HG03575 (cell line): ENCODE measurements at regions not wholly inside any gene's neighbourhood (a gene's known extent, or its start where the extent isn't known, plus 50 kb on each side); places are given as distances from the start of the nearest gene placed in this dataset.
A peak's percentile ranks its signal among the peaks of the same experiment; 100 is the strongest.

Source experiments
- ATAC-seq: cut with Tn5 transposase; IDR thresholded peaks from one replicate; pipeline ENCODE4 v1.9.1; 2021; ENCODE audit not compliant: unreplicated experiment, insufficient number of reproducible peaks, low FRiP score; ENCODE audit errors: extremely low read depth

DNA sequence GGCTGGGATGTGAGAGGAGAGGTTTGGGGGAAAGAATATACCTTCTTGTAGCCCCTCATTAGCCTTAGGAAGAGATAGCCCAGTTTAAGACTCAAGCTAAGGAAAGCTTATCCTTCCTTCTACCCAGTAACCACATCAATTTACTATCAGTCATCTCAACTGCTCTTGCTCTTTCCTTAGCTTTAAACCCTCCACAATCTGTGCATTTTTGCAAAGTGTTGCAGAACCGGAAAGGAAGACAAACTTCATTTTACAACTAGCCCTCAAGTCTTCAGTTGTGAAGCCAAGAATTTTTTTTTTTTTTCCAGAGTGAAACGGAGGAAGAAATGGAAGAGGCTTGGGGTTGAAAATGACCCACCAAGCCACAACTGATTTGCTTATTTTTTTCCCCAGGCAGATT, 137.0 kb upstream of the LMO4 start:
- no peak for ATAC-seq

DNA sequence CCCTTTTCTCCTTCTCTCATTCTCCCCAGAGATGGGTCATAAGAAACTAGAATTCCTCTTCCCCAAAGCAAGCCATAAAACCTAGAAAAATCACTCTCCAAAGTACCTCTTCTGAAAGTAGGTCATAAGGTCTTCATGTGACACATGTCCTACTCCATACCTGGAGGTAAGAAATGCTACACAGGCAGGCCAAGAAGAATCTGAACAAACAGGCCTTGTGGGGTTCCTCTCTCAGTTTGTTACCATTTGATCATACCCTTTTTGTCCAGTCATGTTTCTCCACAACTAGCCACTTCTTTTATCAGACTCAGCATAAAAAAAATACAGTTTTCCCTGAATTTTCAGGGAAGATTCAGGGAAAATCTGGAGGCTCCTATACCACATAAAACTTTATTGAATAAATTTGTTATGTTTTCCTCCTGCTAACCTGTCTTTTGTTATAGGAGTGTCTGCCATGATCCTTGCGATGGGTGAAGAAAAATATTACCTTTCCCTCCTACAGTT, 134.4 kb upstream of the LMO4 start:
- no peak for ATAC-seq

DNA sequence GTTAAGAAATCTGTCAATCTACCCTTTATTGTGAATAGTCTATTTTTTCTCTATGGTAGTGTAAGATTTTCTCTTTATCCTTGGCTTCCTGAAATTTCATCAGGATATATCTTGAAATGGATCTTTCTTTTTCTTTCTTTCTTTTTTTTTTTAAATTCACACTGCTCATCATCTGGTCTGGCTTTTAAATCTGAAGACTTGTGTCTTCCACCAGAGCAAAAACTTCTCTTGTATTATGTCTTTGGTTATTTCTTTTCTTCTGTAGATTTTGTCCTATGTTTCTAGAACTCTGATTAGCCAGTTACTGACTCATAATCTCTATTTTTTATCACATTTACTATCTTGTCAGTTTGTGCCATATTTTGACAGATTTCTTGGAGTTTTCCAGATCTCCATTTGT, 133.8 kb upstream of the LMO4 start:
- ATAC-seq = no peak

DNA sequence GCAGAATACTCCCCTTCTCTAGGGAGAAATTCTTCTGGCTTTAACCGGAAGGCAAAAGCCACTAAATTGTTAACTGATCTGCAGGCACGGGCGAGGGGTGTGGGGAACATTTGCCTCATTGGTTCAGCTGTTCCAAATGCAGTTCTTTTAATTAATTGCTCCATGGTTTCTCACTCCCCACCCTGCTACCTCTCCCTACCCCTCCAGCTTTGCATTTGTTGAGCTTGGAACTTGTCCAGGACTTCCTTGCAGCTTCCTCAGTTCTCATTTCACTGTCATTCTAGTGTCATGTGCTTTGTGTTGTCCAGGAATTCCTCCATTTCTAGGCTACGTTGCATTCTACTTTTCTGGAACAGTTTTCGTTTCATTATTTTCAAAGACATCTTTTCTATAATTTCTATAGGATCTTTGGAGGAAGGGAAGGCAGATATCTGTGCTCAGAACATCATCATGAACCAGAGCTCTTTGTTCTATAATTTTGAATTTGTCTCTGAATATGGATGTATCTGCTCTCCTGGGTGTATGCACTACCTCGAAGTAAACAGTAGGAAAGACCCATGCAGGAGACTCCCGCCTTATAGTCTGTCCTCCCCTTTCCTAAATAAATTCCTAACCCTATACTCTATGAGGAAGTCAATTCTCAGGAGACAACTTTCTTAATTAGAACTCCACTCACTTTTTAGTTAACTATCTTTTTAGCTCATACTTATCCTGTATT, 132.4 kb upstream of the LMO4 start:
- no peak for ATAC-seq

DNA sequence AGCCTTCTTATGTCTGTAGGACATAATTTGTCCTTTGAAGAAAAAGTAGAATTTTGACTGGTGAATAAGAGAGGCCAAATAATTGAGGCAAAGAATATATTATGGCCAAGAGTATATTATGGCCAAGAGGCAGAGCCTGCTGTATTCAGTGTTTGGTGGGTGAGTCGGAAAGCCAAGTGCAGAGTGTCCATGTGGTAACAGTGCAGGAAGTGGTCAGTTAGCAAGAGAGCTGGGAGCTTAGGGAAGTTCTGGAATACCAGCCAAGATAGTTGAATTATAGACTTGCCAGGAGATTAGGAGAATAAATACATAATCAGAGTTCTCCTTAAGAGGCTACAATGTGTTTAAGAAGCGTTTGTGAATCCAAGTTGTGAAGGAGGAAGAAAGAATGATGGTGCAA, 131.5 kb upstream of the LMO4 start:
- no peak for ATAC-seq

DNA sequence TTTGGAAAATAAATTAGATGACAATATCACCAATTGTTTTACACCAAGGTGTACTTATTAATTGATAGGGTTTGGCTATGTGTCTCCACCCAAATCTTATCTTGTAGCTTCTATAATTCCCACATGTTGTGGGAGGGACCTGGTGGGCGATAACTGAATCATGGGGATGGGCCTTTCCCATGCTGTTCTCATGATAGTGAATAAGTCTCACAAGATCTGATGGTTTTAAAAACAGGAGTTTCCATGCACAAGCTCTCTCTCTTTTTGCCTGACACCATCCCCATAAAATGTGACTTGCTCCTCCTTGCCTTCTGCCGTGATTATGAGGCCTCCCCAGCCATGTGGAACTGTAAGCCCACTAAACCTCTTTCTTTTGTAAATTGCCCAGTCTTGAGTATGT, 131.0 kb upstream of the LMO4 start:
- ATAC-seq = no peak

DNA sequence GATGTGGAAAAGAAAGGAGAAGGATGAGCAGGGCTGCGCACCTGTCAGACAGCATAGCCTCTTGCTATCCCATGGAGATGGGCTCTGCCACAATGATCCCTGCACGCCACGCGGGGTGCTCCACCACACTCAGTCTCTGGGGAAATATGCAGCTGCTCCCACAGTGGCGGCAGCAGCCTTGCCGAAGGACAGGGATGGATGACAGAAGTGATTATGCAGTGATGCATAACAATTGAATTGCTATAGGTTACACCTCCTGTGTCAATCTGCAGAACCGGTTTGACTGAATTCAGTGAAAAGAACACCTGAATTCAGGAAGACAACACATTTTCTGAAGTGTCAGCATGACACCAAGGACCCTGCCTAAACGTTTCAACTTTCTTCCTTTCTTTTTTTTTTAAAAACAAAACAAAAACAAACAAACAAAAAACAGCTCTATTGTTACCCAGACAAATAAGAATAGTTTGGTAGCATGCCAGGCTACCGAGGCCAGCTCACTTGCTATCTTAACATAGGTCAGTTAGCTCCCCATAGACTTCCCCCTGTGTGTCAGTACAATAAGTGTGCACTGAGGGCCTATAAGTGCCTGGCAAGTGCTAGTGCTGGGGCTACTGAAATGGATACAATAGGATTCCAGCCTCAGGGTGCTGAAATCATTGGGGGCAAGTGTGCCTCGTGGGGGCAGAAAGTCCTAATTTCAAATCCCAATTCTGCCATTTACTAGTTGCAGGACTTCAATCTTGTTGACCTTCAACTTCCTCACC, 127.6 kb upstream of the LMO4 start:
- ATAC-seq = no peak

DNA sequence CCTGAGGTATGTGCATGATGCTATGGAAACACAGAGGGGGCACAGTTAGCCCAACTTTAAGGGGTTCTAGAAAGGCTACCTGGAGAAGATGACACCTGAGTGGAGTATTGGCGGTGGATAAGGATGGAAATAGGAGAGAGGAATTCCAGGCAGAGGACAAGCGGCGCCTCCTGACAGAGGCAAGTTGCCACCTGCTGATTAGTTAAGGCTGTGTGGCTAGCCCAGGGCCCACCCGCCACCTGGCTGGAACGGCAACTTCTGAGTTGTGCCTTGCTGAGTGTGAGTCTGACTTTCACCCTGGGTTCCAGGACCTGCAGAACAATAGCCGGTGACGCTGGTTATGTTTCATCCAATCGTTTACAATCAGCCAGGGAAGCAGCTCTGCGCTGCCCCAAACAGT, 126.9 kb upstream of the LMO4 start:
- ATAC-seq = no peak

DNA sequence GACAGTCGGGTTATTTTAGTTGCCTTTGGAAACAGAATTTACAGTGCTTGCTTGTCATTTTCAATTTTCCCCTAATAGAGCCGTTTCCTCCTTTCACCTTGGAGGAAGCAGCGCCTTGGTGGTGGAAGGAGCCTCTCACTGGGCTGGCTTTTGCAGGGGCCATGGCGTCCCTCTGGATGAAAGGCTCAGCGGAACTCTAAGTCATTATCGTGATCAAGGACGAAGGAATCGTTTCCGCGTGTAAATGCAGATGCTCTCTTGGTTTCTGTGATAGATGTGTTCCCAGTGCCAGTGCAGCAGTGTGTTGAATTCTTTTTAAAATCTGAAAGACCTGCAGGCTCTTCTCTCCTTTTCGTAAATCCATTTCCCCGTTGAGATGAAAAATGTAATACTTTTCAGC, 126.2 kb upstream of the LMO4 start:
- no peak for ATAC-seq

DNA sequence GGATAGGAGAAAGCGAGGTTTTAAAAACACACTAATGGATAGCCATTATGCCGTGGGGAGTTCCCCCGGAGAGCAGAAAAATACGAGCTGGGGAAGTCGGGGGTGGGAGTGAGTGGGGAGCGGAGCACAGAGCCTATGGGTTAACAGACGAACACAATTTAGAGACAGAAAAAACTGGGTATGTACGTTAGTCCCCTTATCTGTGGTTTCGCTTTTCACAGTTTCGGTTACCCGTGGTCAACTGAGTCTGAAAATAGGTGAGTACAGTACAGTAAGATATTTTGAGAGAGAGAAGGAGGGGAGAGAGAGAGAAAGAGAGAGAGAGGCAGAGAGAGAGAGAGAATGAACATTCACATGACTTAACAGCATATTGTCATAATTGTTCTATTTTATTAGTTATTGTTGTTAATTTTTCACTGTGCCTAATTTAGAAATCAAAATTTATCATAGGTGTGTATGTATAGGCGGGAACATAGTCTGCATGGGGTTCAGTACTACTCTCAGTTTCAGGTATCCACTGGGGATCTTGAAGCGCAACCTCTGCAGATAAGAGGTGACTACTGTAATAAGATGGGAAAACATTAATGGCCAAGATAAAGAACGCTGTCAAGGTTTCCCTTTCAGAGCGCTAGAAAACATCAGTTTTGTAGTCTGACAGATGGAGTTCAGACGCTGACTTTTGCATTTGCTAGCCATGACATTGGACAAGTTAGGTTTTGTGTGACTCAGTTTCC, 125.6 kb upstream of the LMO4 start:
- peak; percentile 95 for ATAC-seq

DNA sequence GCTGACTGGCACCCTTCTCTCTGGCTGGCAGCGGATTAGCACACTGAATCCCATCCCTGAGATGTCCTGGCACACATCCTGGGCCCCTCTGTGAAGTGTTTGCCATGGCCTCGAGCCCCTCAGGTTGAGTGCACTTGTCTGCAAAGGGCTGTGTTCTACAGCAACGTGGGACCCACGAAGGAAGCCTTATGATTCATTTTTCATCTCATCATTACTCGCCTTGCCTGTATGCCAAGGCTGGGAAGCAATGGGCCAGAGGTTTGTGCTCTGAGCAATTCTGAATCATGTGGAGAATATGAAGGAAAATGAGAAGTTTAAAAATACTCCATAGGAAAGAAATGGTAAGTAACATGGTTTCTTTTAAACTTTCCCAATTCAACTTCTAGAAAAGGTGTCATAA, 124.8 kb upstream of the LMO4 start:
- ATAC-seq = no peak

DNA sequence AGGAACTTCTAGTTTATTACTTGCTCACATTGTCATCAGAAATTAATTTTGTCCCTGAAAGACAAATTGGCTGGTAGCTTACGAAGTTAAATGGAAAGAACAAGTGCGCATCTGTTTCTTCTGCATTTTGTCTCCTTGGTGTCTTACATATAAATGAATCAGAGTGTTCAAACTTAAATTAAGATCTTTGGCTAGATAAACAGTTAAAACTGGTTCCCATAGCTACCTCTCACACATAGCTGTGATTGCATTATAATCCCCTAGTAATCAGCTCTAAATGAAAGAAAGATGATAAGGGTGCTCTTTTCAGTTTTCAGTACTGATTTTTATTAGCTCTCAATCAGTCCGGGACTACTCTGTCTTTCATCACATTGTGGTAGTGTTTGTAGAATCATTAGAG, 124.2 kb upstream of the LMO4 start:
- no peak for ATAC-seq

DNA sequence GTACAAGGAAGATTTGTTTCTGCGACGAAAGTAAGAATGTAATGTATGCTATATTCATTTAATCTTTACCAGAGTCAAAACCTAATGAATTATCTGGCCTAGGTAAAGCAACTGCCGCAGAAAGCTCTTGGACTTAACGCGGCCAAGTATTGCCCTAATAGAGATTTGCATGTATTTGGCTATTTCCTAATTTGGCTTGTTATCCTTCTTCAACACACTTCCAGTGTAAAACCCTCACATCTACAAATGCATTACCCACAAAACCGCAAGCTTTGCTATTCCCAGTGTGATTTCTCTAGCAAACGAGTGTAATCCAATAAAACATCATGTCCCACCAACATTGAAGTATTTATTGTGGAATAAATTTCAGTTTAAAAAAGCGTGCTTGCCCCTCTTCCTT, 123.8 kb upstream of the LMO4 start:
- ATAC-seq = no peak

DNA sequence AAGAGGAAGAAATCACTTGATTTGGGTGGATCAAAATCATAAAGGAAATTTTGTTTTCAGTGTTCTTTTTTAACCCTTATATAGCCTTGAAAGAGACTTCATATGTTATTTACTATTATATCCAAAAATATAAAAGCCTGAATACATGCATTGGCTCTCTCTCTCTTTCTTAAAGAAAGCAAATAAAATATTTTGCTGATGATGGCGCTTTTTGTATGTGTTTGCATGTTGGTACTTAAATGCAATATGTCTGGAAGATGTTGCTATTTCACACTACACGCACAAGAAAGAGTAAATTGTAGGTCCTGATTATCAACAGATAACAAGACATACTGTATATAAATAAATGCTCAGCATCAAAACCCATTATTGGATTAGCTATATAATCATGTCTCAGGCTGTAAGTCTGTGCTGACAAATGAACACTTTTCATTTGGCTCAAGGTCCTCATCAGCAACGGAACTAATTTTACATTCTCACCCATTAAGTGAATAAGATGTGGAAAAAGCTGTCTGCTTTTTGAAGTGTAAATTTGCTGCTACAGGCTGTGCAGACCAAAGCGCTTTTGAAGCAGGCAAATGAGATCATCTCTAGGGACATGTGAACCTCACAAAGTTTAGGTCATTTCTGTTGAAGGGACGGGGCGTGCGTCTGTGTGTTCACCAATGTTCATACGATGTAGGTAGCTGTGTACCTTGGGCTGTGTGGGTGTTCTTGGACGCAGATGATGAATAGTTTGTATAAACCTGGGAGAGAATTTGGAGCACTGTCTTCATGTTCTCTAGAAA, 122.4 kb upstream of the LMO4 start:
- no peak for ATAC-seq

DNA sequence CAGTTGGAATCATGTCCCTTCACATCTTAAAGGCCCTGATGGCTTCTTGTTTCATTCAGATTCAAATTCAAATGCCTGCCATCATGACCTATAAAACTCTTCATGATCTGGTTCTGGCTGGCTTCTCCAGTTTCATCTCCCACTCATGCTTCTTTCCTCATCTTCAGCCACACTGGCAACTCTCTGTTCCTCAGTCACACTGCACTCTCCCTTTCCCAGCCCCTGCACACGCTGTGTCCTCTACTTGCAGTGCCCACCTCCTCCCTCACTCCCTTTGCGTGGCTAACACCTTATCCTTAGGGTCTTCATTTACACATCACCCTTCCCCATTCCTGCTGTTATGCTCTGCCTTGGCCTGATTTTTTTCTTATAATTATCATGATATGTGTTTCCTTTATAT, 120.6 kb upstream of the LMO4 start:
- ATAC-seq = no peak

DNA sequence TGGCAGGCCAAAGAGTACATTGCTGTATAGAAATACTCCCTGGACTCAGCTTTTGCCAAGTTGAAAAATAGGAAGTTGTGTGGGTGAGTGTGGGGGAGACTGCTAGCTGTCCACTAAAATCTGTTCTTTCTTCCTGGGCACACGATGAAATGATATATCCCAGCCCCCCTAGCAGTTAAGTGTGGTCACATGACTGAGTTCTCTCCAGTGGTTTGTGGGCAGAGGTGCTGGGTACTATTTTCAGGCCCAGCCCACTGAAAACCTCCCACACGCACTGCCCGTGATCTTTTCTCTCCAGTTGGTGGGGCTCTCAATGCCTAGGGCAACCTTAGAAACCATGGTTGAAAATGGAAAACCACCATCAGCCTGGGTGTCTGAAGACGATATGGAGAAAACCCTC, 119.7 kb upstream of the LMO4 start:
- ATAC-seq = no peak

DNA sequence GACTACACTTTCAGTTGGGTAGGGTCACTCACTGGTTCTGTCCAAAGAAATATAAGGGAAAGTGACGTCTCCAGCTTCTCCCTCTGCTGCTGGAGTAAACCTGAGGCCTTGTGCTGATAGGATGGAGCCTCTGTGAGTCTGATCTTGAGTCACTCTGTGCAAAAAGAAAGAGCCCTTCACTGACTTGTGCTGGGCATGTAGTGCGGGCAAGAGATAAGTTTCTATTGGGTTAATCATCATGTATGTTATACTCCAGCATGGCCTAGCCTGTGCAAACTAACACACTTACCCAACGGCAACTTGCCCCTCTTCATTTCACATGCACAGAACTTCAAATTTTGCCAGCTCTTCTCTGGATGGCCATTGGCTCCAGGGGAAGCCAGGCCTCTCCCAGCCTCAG, 118.5 kb upstream of the LMO4 start:
- ATAC-seq = no peak

DNA sequence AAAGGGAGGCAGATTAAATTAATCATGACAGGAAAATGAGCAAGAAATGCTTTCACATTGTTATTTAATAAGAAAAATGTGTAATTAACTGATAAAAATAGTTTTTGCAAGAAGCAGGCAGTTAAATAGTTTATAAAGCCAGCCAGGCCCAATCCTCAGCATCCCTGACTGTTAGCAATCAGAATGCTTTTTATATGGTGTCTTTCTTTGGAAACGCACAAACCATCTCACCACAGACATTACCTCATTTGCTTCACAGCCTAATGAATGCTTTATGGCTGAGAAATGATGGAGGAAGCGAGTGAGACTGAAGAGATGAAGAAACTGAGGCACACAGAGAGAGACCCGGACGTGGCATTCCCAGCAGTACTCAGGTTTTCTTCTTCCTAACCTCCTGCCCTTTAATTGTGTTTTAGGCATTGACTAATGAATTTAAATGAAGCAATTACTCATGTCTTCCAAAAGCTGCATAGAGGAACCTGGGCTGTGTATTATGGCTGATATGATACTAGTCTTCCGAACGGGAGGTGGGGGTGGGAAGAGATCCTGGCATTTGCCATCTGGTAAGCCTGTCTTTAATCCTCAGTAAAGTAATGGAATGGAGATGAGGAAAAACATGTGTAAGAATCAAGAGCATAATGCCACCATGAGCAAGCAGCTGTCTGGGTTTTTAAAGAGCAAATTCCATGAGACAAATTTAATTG, 116.1 kb upstream of the LMO4 start:
- no peak for ATAC-seq

DNA sequence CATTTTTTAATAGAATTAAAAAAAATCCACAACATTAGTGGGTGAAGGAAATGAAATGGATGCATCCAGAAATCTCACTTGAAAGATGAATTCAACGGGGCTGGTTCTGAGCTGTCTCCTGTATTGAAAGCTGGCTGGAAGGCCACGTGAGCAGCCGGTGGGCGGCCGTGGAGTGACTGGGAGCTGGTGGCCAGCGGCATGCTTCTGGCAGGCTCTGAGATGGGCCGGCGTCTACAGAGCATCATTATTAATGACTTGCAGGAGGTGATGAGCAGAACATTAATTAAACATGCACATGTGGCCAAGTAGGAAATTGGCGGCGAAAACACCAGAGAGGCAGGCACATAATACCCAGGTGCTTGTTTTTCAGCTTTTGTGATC, 115.6 kb upstream of the LMO4 start:
- no peak for ATAC-seq
